A204.1 (cell line): ENCODE measurements at regions not wholly inside any gene's neighbourhood (a gene's known extent, or its start where the extent isn't known, plus 50 kb on each side); places are given as distances from the start of the nearest gene placed in this dataset.
"Not testable (repeated sequence)": the region's sequence is repeated elsewhere in the genome, so short reads cannot be mapped to it uniquely, and the experiment has no call there.

Experiments
- FAIRE-seq: peaks from 2 replicates; lab custom pipeline; 2012; peaks lifted over from hg19 to GRCh38; lab: Jason Lieb, UNC

DNA sequence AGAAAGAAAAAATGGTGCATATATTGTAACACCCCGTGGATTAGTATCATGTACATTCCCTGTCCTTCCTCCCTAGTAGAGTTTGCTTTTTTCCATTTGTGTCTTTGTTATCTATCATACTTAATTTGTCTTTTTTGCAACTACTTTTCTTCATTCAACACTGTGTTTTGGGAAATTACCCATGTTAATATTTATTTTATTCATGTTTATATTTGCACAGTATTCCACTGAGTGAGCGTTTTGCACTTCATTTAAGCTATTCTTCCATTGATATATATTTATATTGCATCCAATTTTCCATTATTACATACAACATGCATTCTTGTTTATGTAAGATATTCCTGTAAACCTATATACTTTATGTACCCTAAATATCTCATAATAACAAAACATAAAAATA, 57.6 kb upstream of the FAM171A1 start:
- no peak for FAIRE-seq

DNA sequence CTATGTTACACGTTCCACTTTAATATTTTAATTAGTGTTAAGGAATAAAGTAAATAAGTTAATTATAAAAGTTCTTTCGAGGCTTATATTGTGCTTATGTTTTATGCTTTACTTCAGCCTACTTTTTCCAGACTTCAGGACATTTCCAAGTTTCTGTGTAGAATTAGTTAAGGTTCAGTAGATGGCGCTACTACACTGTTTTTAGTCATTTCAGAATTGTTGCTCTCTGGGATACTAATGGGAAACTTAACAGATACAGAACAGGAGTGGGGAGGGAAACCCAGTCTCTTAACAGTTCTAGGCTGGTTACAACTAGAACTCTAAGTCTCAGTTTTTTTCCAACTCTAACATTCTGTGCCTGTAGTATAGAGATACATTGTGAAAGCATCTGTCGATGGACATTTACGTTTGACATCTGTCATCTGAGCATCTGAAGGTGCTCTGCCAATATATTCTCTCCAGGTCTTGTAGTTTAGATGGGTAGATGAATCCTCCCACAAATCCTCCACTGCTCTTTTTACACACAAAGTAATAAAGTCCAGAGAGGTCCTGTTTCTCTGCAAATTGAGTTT, 56.8 kb upstream of the FAM171A1 start:
- FAIRE-seq, result peak; percentile 95

DNA sequence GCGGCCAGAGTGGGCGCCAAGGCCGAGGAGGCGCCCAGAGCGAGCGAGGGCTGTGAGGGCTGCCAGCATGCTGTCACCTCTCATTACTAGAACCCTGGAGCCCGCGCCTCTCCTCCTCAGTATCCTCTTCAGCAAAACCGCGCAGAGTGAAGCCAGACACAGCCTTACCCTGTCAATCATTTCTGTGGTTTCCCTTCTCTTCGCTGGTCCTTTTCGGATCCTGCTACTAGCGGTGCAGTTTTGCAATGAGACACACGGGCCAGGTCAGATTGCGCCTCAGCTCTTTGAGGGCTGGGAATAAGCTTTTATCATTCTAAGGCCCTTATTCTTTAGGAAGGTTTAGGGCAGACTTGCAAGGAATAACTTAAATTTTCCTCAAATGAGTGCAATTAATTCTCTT, 55.5 kb upstream of the FAM171A1 start:
- no peak for FAIRE-seq

DNA sequence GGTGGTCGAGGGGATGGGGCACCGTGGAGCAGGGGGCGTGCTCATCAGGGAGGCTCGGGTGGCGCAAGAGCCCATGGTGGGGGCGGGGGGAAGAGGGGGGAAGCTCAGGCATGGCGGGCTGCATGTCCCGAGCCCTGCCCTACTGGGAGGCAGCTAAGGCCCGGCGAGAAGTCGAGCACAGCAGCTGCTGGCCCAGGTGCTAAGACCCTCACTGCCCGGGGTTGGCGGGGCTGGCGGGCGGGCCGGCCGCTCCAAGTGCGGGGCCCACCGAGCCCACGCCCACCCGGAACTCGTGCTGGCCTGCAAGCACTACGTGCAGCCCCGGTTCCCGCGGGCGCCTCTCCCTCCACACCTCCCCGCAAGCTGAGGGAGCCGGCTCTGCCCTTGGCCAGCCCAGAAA, 55.0 kb upstream of the FAM171A1 start:
- no peak for FAIRE-seq

DNA sequence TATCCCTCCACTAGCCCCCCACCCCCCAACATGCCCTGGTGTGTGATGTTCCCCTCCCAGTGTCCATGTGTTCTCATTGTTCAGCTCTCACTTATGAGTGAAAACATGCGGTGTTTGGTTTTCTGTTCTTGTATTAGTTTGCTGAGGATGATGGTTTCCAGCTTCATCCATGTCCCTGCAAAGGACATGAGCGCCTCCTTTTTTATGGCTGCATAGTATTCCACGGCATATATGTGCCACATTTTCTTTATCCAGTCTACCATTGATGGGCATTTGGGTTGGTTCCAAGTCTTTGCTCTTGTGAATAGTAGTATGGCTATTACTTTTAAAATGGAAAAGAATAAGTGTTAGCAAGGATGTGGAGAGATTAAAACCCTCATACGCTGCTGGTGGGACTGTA, 50.8 kb upstream of the FAM171A1 start:
- FAIRE-seq, result not testable (repeated sequence)
